Astrocyte (in vitro differentiated cells and primary cell): ENCODE measurements at regions not wholly inside any gene's neighbourhood (a gene's known extent, or its start where the extent isn't known, plus 50 kb on each side); places are given as distances from the start of the nearest gene placed in this dataset.

Source experiments
- DNase-seq: peaks from one replicate; pipeline ENCODE4 v3.0.0-alpha.2; 2010; ENCODE audit warnings: low read depth
- FAIRE-seq: peaks from 2 replicates; lab custom pipeline; 2011; peaks lifted over from hg19 to GRCh38; lab: Jason Lieb, UNC
- H2AFZ ChIP-seq: 2 replicates; pipeline ENCODE4 v1.6.0; 2012; ENCODE audit warnings: low read depth, low read length, inconsistent platforms
- H3K27ac ChIP-seq: 2 replicates; pipeline ENCODE4 v1.5.1; 2011; ENCODE audit warnings: low read depth, low read length, inconsistent platforms
- H3K27me3 ChIP-seq: 2 replicates; pipeline ENCODE4 v1.6.0; 2011; ENCODE audit warnings: low read length, inconsistent platforms; ENCODE audit not compliant: insufficient read depth
- H3K36me3 ChIP-seq: 2 replicates; pipeline ENCODE4 v1.5.1; 2011; ENCODE audit warnings: low read length, inconsistent platforms; ENCODE audit not compliant: insufficient read depth
- H3K4me1 ChIP-seq: 2 replicates; pipeline ENCODE4 v1.5.1; 2011; ENCODE audit warnings: low read length, inconsistent platforms; ENCODE audit not compliant: insufficient read depth
- H3K4me2 ChIP-seq: 2 replicates; pipeline ENCODE4 v1.6.0; 2012; ENCODE audit warnings: low read length, inconsistent platforms
- H3K4me3 ChIP-seq: 2 replicates; pipeline ENCODE4 v1.5.1; 2011; ENCODE audit warnings: low read depth, mild to moderate bottlenecking, low read length, inconsistent platforms; ENCODE audit not compliant: insufficient read depth
- H3K79me2 ChIP-seq: 2 replicates; pipeline ENCODE4 v1.6.0; 2012; ENCODE audit warnings: mild to moderate bottlenecking, low read length, inconsistent platforms; ENCODE audit not compliant: insufficient read depth
- H3K9ac ChIP-seq: 2 replicates; pipeline ENCODE4 v1.6.0; 2012; ENCODE audit warnings: mild to moderate bottlenecking, low read length, inconsistent platforms
- H3K9me3 ChIP-seq: 2 replicates; pipeline ENCODE4 v1.5.1; 2012; ENCODE audit warnings: low read depth, mild to moderate bottlenecking, low read length, inconsistent platforms; ENCODE audit not compliant: insufficient read depth
- H4K20me1 ChIP-seq: 2 replicates; pipeline ENCODE4 v1.6.0; 2012; ENCODE audit warnings: low read length, inconsistent platforms; ENCODE audit not compliant: insufficient read depth
- H3K27ac Mint-ChIP-seq: one replicate; pipeline ENCODE4 v1.8.0; 2021; ENCODE audit warnings: mild to moderate bottlenecking, mixed read lengths; ENCODE audit not compliant: unreplicated experiment
- H3K27me3 Mint-ChIP-seq: one replicate; pipeline ENCODE4 v1.8.0; 2021; ENCODE audit warnings: low read depth, mixed read lengths; ENCODE audit not compliant: unreplicated experiment
- H3K36me3 Mint-ChIP-seq: one replicate; pipeline ENCODE4 v1.8.0; 2021; ENCODE audit warnings: low read depth, mixed read lengths; ENCODE audit not compliant: unreplicated experiment
- H3K4me1 Mint-ChIP-seq: one replicate; pipeline ENCODE4 v1.8.0; 2021; ENCODE audit warnings: low read depth, mixed read lengths; ENCODE audit not compliant: unreplicated experiment
- H3K4me3 Mint-ChIP-seq: one replicate; pipeline ENCODE4 v1.8.0; 2021; ENCODE audit warnings: mild to moderate bottlenecking, moderate library complexity, mixed read lengths; ENCODE audit not compliant: unreplicated experiment
- H3K9me3 Mint-ChIP-seq: one replicate; pipeline ENCODE4 v1.8.0; 2021; ENCODE audit warnings: mild to moderate bottlenecking, mixed read lengths; ENCODE audit not compliant: unreplicated experiment
- EZH2 ChIP-seq: IDR thresholded peaks from 2 replicates; pipeline ENCODE4 v1.6.1; 2012; ENCODE audit warnings: mild to moderate bottlenecking, low read length, inconsistent platforms; ENCODE audit not compliant: insufficient read depth
- TF ChIP-seq, protein P1 (sequence below): IDR thresholded peaks from 2 replicates; pipeline ENCODE4 v1.5.1; 2011; ENCODE audit warnings: low read depth, mild to moderate bottlenecking, inconsistent platforms, low read length, moderate library complexity; ENCODE audit not compliant: insufficient read depth

DNA sequence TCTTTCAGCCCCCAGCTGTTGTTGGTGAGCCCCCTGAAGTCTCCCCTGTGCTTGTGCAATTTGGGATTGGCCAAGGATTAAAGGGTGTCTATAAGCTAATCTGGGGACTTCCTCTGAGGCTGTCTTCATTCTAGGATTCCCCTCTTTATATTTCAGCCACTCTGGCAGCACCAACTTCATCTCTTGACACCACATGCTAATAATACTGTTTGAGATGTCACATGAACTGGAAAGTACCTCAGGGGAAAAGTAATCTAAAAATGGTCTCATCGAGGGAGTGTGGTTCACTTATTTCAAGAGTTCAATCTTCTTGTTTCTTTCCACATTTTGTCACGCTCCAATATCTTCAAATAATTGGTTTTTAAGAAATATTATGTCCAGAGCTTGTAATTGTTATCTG lies 279.2 kb upstream of the TMC3 start:
- Mint-ChIP-seq H3K9me3 (no peaks in the 10 kb centered on the region), H3K36me3 (no peaks in the 10 kb centered on the region), H3K4me3 (no peak overlapping the region), H3K4me1 (no peaks in the 10 kb centered on the region), H3K27me3 (no peaks in the 10 kb centered on the region), H3K27ac (no peak overlapping the region)
- no peak for DNase-seq
- Histone ChIP-seq H3K4me1 (no peaks in the 10 kb centered on the region), H3K27me3 (no peaks in the 10 kb centered on the region), H4K20me1 (no peaks in the 10 kb centered on the region), H3K9ac (no peak overlapping the region), H3K79me2 (no peaks in the 10 kb centered on the region), H3K4me2 (no peak overlapping the region), H3K27ac (no peak overlapping the region), H3K9me3 (peaks cover 4% of the 10 kb centered on the region), H3K4me3 (no peak overlapping the region), H2AFZ (no peak overlapping the region), H3K36me3 (no peaks in the 10 kb centered on the region)
- no peak for TF ChIP-seq EZH2
- TF ChIP-seq, protein P1, sequence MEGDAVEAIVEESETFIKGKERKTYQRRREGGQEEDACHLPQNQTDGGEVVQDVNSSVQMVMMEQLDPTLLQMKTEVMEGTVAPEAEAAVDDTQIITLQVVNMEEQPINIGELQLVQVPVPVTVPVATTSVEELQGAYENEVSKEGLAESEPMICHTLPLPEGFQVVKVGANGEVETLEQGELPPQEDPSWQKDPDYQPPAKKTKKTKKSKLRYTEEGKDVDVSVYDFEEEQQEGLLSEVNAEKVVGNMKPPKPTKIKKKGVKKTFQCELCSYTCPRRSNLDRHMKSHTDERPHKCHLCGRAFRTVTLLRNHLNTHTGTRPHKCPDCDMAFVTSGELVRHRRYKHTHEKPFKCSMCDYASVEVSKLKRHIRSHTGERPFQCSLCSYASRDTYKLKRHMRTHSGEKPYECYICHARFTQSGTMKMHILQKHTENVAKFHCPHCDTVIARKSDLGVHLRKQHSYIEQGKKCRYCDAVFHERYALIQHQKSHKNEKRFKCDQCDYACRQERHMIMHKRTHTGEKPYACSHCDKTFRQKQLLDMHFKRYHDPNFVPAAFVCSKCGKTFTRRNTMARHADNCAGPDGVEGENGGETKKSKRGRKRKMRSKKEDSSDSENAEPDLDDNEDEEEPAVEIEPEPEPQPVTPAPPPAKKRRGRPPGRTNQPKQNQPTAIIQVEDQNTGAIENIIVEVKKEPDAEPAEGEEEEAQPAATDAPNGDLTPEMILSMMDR, result no peak
- no peak for FAIRE-seq

DNA sequence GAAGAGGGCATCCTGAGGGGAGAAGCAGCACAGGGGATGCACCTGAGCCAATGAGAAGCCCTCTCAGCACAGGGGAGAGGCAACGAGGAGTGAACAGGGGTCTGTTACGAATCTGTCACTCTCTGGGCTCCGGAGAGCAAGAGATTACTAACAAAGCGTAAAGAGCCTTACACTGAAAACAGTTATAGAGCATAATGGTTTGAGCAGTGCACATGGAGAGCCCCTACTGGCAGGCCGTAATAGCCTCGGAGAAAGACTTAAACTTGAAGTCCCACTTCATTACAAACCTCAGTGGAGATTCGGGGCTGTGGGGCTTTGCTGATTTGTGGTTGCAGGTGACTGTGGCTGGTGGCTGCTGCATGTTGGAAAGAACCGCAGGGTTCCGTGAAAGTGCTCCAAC lies 271.5 kb upstream of the TMC3 start:
- H3K27me3 Mint-ChIP-seq, result no peaks in the 10 kb centered on the region
- no peak for TF ChIP-seq EZH2
- TF ChIP-seq, protein P1, result no peak
- Histone ChIP-seq H4K20me1 (no peaks in the 10 kb centered on the region), H3K9me3 (no peaks in the 10 kb centered on the region), H3K4me2 (no peak overlapping the region), H3K27me3 (no peaks in the 10 kb centered on the region), H2AFZ (no peak overlapping the region), H3K9ac (no peak overlapping the region), H3K36me3 (no peaks in the 10 kb centered on the region), H3K4me3 (no peak overlapping the region), H3K27ac (no peak overlapping the region), H3K4me1 (no peaks in the 10 kb centered on the region), H3K79me2 (no peaks in the 10 kb centered on the region)
- FAIRE-seq (no peak), DNase-seq (no peak)
- H3K27ac Mint-ChIP-seq, result no peak overlapping the region
- no peaks in the 10 kb centered on the region for H3K4me1 Mint-ChIP-seq
- no peak overlapping the region for H3K4me3 Mint-ChIP-seq
- H3K9me3 Mint-ChIP-seq, result no peaks in the 10 kb centered on the region
- H3K36me3 Mint-ChIP-seq, result no peaks in the 10 kb centered on the region

DNA sequence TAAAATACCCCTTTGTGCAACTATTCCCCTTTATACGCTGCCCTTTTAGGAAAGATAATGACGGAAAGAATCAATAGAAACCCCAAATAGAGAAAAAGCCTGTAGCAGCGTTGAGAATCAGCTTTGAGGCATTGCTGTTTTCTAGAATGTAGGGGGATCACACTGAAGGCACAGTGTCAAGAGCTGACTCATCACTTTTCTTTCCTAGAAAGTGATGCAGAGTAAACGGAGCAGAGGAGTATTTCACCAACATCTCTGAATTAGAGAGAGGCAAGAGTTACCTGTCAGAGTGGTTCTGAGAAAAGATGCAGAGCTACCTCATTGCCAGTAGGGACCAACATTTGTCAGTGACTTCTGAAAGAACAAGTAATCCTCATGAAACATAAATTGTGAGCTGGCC lies 269.8 kb upstream of the TMC3 start:
- DNase-seq, result no peak
- H3K79me2 ChIP-seq, result no peaks in the 10 kb centered on the region
- no peaks in the 10 kb centered on the region for H3K36me3 ChIP-seq
- H3K4me2 ChIP-seq, result no peak overlapping the region
- Mint-ChIP-seq H3K27ac (no peak overlapping the region), H3K27me3 (no peaks in the 10 kb centered on the region), H3K4me1 (no peaks in the 10 kb centered on the region), H3K36me3 (no peaks in the 10 kb centered on the region), H3K4me3 (no peak overlapping the region), H3K9me3 (no peaks in the 10 kb centered on the region)
- FAIRE-seq, result no peak
- H2AFZ ChIP-seq, result no peak overlapping the region
- no peaks in the 10 kb centered on the region for H4K20me1 ChIP-seq
- H3K4me1 ChIP-seq, result no peaks in the 10 kb centered on the region
- H3K9me3 ChIP-seq, result peaks cover 2% of the 10 kb centered on the region
- H3K4me3 ChIP-seq, result no peak overlapping the region
- no peak overlapping the region for H3K9ac ChIP-seq
- TF ChIP-seq, protein P1, result no peak
- TF ChIP-seq EZH2, result no peak
- H3K27me3 ChIP-seq, result no peaks in the 10 kb centered on the region
- no peak overlapping the region for H3K27ac ChIP-seq
